DMS53 treated with DMSO at 0.1 percent for 48 hours (cell line): ENCODE measurements at regions not wholly inside any gene's neighbourhood (a gene's known extent, or its start where the extent isn't known, plus 50 kb on each side); places are given as distances from the start of the nearest gene placed in this dataset.

Source experiments
- DNase-seq: peaks from one replicate; lab custom pipeline; 2025; ENCODE audit not compliant: unreplicated experiment; lab: John Stamatoyannopoulos, UW

DNA sequence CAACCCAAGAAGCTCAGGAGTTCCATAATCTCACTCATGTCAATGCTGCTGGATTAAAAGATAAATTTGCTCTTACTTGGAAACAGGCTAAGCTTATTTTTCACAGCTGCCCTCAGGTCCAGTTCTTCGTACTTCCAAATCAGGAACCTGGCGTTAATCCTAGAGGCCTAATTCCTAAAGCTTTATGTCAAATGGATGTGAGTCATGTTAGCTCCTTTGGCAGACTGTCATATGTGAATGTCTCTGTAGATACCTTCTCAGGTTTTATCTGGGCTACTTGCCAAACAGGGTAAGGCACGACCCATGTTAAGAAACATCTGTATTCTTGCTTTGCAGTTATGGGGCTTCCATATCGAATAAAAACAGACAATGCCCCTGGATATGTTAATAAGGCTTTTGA is 504.6 kb downstream of the ALG10 start:
- no peak for DNase-seq

DNA sequence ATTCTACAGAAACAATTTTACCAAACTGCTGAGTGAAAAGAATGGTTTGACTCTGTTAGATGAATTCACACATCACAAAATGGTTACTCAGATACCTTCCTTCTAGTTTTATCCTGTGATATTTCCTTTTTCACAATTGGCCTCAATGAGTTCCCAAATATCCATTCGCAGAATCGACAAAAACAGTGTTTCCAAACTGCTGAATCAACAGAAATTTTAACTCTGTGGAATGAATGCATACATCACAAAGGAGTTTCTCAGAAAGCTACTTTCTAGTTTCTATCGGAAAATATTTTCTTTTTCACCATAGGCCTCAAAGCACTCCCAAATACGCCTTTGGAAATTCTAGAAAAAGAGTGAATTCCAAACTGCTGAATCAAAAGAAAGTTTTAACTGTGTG is 525.0 kb downstream of the ALG10 start:
- no peak for DNase-seq

DNA sequence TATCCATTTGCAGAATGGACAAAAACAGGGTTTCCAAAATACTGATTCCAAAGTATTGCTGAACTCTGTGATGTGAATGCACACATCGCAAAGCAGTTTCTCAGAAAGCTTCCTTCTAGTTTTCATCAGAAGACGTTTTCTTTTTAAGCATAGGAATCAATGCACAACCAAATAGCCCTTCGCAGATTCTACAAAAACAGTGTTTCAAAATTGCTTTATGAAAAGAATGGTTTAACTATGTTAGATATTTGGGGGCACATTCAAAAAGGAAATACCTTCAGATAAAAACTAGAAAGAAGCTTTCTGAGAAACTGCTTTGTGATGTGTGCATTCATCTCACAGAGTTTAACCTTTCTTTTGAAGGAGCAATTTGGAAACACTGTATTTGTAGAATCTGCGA is 569.7 kb downstream of the ALG10 start:
- DNase-seq: no peak

DNA sequence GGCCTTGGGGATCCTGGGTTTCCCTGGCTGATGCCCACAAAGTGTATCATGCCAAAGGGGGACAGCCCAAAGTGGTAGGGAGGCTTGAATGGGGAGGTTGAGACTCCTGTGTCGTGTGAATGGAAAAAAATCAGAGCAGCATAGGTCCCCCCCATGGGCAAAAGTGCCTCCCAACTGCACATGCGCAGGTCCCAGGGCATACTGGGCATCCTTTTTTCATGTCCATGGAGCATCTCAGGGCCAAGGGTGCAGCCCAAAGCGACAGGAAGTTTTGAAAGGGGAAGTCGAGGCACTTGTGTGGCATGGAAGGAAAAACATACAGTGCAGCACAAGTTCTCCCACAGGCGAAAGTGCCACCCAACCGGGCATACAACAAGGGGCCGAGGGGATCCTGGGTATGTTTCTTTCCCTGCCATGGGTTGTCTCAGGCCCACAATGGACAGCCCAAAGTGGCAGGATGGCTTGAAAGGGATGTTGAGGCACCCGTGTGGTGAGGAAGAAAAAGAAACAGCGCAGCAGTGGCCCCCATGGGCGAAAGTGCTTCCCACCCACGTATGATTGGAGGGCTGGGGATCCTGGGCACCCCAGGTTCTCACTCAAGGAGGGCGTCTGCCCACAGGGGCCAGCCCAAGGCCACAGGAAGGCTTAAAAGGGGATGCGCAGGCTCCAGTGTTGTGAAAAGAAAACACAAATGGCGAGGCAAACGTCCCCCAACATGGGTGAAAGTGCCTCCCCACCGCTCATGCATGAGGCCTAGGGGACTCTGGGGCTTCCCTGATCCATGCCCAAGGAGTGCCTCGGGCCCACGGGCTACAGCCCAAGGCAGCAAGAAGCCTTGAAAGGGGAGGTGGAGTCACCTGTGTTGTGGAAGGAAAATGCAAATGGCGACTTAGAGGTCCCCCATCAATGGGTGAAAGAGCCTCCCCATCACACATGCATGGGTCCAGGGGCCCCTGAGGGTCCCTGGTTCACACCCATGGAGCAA is 573.7 kb downstream of the ALG10 start:
- DNase-seq: no peak

DNA sequence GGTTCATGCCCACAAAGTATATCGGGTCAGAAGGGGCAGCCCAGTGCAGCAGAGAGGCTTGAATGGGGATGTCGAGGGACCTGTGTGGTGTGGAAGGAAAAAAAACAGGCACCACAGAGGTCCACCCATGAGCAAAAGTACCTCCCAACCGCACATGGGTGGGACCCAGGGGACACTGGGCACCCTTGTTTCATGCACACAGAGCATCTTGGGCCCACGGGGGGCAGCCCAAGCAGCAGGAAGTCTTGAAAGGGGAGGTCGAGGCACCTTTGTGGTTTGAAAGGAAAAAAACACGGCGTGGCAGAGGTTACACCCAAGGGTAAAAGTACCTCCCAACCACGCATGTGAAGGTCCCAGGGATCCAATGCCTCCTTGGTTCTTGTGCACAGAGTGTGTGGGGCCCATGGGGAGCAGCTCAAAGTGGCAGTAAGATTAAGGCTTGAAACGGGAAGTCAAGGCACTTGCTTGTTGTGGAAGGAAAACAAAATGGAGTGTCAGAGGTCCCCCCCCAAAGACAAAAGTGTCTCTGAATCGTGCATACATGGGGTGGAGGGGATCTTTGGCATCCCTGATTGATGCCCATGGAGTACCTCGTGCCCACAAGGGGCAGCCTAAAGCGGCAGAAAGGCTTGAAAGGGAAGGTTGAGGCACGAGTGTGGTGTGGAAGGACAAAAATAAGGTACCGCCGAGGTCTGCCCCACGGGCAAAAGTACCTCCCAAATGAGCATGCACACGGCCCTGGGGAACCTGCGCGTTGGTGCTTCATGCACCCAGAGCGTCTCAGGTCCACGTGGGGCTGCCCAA is 575.5 kb downstream of the ALG10 start:
- DNase-seq: no peak

DNA sequence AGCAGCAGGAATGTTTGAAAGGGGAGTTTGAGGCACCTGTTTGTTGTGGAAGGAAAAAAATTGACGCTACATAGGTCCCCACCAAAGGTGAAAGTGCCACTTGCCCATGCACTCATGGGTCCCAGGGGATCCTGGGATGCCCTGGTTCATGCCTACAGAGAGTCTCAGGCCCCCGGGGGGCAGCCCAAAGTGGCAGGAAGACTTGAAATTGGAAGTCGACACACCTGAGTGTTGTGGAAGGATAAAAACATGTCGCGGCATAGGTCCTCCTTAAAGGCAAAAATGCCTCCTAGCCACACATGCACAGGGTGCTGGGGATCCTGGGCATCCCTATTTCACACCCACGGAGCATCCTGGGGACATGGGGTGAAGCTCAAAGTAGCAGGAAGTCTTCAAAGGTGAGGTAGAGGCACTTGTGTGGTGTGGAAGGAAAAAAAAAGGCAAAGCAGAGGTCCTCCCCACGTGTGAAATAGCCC is 576.1 kb downstream of the ALG10 start:
- DNase-seq: no peak

DNA sequence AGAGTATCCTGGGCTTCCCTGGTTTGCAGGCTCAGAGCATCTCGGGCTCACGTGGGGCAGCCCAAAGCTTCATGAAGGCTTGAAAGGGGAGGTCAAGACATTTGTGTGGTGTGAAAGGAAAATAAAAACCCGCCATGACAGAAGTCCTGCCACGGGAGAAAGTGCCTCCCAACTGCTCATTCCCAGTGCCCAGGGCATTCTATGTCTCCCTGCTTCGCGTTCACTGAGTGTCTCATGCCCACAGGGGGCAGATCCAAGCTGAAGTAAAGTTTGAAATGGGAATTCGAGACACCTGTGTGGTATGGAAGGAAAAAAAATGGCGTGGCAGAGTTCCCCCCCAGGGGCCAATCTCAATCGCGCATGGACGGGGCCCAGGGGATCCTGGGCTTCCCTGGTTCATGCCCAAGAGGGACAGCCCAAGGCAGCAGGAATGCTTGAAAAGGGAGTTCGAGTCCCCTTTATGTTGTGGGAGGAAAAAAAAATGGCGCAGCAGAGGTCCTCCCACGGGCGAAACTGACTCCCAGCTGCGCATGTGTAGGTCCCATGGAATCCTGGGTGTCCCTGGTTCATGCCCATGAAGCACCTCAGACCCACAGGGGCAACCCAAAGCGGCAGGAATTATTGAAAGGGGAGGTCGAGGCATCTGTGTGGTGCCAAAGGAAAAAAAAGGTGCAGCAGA is 576.7 kb downstream of the ALG10 start:
- no peak for DNase-seq

DNA sequence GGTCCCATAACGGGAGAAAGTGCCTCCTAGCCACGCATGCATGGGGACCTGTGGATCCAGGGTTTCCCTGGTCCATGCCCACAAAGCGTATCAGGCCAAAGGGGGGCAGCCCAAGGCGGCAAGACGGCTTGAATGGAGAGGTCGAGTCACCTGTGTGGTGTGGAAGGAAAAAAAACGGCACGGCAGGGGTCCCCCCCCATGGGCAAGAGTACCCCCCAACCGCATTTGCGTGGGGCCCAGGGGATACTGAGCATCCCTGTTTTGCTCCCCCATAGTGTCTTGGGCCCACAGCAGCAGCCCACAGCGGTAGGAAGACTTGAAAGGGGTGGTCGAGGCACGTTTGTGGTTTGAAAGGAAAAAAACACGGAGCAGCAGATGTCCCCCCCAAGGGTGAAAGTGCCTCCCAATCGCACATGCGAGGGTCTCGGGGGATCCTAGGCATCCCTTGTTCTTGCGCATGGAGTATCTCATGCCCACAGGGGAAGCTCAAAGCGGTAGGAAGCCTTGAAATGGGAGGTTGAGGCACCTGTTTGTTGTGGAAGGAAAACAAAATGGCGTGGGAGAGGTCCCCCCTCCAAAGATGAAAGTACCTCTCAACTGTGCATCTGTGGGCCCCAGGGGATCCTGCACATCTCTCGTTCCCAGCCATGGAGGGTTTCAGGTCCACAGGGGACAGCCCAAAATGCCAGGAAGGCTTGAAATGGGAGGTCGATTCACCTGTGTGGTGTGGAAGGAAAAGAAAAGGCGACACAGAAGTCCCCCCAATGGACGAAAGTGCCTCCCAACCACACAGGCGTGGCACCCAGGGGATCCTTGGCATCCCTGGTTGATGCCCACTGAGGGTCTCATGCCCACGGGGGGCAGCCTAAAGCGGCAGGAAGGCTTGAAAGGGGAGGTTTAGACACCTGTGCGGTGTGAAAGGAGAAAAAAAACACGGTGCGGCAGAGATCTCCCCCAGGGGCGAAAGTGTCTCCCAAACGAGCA is 577.5 kb downstream of the ALG10 start:
- DNase-seq: no peak

DNA sequence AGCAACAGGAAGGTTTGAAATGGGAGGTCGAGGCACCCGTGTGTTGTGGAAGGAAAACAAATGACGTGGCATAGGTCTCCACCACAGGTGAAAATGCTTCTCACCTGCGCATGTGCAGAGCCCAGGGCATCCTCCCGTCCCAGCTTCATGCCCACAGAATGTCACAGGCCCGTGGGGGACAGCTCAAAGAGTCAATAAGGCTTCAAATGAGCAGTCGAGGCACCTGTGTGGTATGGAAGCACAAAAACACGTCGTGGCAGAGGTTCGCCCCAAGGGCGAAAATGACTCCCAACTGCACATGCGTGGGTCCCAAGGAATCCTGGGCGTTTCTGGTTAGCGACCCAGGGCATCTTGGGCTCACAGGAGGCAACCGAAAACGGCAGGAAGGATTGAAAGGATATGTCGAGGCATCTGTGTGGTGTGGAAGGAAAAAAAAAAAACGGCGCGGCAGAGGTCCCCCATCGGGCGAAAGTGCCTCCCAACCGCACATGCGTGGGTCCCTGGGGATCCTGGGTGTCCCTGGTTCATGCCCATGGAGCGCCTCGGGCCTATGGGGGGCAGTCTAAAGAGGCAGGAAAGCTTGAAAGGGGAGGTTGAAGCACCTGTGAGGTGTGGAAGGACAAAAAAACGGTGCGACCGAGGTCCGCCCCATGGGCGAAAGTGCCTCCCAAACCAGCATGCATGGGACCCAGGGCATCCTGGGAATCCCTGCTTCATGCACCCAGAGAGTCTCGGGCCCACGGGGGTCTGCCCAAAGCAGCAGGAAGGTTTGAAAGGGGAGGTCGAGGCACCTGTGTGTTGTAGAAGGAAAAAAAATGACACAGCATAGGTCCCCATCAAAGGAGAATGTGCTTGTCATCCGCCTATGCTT is 578.5 kb downstream of the ALG10 start:
- no peak for DNase-seq

DNA sequence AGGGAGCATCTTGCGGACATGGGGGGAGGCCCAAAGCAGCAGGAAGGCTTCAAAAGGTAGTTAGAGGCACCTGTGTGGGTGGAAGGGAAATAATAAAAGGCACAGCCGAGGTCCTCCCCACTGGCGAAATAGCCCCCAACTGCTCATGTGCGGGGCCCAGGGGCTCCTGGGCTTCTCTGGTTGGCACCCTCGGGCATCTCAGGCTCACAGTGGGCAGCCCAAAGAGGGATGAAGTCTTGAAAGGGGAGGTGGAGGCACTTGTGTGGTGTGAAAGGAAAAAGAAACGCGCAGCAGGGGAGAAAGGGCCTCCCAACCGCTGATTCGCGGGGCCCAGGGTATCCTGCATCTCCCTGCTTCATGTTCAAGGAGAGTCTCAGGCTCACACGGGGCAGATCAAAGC is 579.4 kb downstream of the ALG10 start:
- no peak for DNase-seq

DNA sequence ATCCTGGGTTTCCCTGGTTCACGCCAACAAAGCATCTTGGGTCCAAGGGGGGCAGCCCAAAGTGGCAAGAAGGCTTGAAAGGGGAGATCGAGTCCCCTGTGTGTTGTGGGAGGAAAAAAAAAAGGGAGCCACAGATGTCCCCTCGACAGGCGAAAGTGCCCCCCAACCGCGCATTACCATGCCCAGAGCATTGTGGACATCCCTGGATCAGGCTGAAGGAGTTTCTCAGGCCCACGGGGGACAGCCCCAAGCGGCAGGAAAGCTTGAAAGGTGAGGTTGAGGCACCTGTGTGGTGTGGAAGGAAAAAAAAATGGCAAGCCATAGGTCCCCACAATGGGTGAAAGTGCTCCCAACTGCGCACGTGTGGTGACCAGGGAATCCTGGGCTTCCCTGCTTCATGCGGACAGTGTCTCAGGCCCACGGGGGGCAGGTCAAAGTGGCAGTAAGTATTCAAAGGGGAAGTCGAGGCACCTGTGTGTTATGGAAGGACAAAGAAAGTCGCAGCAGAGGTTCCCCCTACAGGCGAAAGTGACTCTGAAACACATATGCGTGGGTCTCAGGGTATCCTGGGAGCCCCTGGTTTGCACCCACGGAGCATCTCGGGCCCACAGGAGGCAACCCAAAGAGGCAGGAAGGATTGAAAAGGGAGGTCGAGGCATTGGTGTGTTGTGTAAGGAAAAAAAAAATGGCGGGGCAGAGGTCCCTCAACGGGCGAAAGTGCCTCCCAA is 580.1 kb downstream of the ALG10 start:
- no peak for DNase-seq

DNA sequence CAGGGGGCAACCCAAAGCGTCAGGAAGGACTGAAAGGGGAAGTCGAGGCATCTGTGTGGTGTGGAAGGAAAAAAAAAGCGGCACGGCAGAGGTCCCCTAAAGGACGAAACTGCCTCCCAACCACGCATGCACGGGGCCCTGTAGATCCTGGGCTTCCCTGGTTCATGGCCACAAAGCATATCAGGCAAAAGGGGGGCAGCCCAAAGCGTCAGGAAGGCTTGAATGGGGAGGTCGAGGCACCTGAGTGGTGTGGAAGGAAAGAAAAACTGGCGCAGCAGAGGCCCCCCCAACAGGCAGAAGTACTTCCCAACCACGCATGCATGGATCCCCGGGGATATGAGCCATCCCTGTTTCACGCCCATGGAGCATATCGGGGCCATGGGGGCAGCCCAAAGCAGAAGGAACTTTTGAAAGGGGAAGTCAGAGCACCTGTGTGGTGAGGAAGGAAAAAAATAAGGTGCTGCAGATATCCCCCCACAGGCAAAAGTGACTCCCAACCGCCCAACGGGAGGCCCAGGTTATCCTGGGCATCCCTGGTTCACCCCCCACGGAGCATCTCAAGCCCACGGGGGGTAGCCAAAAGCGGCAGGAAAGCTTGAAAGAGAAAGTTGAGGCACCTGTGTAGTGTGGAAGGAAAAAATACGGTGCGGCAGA is 581.2 kb downstream of the ALG10 start:
- no peak for DNase-seq

DNA sequence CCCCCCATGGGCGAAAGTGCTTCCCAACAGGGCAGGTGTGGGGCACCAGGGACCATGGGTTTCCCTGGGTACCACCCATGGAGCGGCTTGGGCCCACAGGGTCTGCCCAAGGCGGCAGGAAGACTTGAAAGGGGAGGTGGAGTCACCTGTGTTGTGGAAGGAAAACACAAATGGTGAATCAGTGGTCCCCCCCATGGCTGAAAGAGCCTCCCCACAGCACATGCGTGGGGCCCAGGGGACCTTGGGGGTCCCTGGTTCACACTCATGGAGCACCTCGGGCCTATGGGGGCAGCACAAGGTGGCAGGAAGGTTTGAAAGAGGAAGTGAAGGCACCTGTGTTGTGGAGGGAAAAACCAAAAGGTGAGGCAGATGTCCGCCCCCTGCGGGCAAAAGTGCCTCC is 581.9 kb downstream of the ALG10 start:
- DNase-seq: no peak

DNA sequence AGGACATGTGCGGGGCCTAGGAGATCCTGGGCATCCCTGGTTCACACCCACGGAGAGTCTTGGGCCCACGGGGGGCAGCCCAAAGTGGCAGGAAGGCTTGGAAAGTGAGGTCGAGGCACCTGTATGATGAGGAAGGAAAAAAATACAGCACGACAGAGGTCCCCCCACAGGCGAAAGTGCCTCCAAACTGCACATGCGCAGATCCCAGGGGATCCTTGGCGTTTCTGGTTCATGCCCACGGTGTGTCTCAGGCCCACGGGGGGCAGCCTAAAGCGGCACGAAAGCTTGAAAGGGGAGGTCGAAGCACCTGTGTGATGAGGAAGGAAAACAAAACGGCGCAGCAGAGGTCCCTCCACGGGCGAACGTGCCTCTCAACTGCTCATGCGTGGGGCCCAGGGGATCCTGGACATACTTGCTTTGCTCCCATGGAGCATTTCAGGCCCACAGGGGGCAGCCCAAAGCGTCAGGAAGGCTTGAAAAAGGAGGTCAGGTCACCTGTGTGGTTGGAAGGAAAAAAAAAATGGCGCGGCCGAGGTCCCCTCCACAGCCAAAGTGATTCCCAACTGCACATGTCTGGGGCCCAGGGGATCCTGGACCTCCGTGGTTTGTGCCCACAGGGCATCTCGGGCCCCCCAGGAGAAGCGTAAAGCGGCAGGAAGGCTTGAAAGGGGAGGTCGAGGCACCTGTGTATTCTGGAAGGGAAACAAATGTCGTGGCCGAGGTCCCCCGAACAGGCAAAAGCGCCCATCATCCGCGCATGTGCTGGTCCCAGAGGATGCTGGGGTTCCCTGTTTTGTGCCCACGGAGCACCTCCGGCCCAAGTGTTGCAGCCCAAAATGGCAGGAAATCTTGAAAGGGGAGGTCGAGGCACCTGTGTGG is 582.6 kb downstream of the ALG10 start:
- DNase-seq: no peak

DNA sequence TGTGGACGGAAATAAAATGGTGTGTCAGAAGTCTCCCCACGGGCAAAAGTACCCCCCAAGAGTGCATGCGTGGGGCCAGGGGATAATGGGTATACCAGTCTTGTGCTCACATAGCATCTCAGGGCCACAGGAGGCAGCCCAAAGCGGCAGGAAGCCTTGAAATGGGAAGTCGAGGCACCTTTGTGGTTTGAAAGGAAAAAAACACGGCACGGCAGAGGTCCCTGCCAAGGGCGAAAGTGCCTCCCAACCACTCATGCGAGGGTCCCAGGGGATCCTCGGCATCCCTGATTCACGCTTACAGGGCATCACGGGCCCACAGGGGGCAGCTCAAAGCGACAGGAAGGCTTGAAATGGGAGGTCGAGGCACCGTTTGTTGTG is 583.2 kb downstream of the ALG10 start:
- no peak for DNase-seq

DNA sequence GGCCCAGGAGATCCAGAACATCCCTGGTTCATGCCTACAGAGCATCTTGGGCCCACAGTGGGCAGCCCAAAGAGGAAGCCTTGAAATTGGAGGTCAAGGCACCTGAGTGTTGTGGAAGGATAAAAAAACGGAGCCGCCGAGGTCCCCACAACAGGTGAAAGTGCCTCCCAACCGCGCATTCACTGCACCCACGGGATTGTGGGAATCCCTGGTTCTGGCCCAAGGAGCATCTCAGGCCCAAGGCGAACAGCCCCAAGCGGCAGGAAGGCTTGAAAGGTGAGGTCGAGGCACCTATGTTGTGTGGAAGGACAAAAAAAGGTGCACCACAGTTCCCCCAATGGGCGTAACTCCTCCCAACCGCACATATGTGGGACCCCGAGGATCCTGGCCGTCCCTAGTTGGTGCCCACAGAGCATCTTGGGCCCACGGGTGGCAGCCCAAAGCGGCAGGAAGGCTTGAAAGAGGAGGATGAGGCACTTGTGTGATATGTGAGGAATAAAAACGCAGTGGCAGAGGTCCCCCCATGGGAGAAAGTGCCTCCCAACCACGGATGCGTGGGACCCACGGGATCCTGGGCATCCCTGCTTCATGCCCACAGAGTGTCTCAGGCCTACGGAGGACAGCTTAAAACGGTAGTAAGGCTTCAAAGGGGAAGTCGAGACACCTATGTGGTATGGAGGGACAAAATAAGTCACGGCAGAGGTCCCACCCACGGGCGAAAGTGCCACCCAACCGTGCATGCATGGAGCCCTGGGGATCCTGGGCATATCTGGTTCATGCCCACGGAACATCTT is 583.9 kb downstream of the ALG10 start:
- DNase-seq: no peak
